Cerebellar nuclear complex (tissue), 1 donor: ENCODE measurements at regions not wholly inside any gene's neighbourhood (a gene's known extent, or its start where the extent isn't known, plus 50 kb on each side); places are given as distances from the start of the nearest gene placed in this dataset.
"Not testable (repeated sequence)": the region's sequence is repeated elsewhere in the genome, so short reads cannot be mapped to it uniquely, and the experiment has no call there.

Experiments used
- DNase-seq, 2 experiments: peaks; one replicate each; lab custom pipeline; 2025; lab: John Stamatoyannopoulos, UW

DNA sequence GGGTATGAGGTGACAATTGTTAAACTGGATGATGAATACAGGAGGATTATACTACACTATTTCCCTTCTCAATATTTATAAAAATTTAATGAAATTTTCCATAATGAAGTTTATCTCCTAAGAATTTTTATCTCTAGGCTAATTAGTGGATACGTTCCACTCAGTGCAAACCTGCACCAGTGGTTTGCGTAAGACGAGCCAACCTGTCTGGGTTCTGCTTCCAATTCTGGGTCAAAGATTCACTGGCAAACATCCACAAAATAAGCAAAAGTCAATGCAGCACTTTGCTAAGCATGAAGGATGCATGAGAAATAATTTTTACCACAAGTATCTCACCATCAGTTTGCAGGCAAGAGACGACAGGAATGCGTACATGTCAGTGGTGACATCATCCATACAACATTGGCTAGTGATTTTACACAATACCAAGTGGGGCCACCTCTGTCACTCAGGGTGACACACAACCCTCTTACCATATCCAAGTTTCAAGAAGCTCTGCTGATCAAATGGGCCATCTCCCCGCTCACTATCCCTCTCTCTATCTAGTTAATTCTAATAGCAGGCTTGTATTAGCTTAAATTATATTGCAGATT, 51.7 kb downstream of the FAM50B start:
- no peak for DNase-seq

DNA sequence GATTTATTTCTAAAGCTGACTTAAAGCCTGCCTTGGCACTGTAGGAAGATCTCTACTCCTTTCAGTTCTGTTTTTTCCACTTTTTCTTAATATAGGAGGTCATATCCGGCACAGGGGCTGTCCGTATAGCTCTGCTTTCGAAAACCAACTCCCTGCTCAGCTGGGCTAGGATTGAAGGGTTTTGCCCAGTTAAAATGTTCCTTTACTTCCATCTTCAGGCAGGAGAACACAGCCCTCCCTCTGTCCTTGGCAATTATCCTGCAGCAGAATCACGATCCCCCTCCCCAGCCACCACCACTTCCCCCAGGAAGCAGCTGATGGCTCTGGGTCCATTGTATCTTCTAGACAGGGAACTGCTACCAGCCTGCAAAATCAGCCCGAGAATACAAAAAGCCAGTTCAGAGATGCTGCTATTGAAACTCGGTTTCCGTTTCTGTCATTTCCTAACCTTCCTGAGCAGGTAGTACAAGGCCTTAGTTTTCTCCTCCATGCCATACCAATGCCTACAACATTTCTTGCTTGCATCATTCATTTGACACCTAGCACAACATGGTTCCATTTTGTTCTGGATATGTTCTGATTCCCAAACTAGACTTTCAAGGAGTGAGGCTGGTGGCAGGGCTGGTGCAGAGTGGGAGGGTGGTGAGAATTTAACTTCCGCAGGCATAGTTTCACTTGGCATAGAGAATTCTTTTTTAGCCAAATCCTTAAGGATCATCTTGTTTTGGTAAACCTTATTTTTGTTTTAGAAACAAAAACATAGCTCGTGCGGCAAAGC, 53.9 kb downstream of the FAM50B start:
- DNase-seq = no peak

DNA sequence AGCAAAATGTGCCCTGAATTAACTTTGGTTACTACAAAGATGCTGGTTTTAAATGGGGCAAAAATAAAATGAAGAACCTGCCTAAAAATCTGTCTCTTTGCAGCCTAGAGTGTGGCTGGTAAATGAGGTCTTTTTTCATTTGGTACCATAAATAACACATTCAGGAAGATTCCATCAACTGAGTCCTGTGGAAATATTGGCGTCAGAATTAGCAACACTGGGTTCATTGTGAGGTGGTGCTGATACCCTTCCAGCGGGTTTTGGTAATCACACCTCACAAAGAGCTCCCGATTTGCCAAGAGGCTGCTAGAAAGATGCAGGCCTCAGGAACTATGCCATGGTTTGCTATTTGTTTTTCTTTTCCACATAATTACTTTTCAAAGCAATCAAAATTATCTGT, 55.3 kb downstream of the FAM50B start:
- no peak for DNase-seq

DNA sequence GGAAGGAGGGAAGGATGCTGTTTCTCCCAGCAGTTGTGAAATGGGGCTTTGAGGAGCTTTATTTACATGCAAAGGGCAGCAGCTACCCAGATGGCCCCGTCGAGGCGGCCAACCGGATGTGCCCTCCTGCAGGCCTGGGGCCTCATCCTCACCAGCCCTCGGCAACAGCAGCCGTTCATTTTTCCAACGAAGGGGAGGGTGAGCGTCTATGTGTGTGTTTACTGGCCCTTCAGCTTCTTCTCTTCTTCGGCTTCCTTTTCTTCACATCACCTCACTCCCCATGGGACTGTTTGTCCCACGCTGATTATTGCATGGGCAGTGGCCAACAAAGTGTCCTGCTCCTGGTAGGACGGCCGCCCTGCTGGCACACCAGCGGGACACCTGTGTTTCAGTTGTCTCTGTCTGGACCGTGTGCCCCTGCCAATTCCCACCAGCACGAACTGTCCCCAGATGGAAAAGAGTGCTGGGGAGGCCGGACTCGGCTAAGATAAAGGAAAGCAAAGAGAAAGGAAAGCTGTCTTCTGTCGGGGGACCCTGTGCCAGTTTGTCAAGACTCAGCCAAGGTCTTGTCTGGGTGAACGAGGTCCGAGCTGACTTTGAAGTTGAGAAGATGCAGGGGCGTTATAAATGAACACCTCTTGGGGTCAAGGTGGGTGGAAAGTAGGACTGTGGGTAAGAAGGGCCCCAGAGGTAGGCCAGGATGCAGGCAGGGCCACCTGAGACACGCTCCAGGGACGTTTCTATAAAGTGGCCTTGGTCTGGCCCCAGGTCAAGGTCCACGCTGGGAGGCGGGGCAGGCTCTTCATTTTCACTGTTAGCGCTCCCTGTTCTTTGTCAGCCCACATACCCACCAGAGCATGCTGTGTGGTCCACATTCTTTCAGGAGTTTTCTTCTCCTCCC, 57.0 kb downstream of the FAM50B start:
- no peak for DNase-seq

DNA sequence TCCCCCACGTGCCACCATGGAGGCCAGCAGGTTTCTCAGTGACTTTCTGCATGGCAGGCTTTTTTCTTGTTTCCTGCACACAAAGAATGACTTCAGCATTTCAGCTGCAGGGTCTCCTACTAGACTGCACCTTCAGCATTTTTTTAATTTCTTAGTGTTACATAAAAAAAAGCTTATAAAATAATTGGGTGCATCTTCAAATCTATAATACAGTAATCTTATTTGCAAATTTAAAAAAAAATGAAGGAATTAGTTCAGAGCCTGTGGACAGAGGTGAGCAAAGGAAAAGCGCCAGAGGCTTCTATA, 57.6 kb downstream of the FAM50B start:
- DNase-seq = no peak

DNA sequence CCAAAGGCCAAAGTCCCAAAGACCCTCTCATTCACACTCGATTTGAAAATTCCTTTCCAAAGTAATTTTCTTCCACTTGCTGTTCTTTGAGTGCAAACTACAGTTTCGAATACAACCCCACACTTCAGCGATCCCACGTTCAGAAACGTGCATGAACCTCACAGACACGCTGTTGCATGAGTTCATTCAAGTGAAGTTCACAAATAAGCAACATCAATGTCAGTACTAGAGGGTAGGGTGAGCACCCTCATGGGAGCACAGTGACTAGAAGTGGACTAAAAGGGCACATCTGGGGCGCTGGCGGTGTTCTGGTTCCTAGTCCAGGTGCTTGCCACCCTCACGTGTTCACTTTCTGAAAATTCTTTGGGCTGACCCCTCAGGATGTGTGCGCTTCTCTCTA, 59.0 kb downstream of the FAM50B start:
- no peak for DNase-seq

DNA sequence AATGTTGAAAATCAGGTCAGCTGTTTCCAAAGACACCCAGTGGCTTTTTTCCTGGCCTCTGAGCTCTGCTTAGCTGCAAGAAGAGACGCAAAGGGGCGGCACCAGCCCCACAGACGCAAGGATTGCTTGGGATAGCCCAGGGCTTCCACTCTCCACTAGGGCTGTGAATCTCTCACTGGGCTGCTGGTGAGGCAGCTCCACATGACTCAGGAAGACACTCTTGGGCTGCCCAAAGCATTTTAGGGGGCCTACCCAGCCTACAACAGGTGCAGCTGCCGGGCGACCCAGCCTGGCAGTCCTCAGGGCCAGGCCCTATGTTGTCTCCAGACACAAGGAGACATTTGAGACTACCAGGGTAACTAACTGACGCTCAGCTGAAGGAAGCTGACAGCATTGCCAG, 59.8 kb downstream of the FAM50B start:
- no peak for DNase-seq

DNA sequence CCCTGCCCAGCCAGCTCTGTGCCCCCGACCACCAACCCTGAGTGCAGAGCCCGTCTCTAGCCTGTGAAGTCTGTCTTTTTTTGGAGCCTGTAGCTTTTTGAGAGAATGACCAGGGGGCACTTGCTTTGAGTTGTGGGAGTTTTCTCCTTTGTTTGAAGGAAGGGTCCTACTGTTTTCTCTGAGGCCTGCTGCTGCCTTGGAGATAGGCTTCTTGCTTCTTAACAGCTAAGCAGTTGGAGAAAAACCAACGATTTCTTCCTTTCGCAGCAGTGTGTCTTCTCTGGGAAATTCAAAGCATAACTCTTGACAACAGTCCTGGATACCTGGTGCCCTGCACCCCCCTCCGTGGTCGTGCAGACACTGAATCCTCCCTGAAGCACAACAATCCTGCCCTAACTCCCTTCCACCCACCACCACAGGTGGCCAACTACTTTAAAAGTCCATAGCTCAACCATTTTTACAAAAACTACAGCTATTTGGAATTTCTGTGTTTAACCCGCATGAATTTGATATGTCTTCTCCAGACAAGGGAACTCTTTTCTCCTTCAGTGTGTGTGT, 61.0 kb downstream of the FAM50B start:
- no peak for DNase-seq

DNA sequence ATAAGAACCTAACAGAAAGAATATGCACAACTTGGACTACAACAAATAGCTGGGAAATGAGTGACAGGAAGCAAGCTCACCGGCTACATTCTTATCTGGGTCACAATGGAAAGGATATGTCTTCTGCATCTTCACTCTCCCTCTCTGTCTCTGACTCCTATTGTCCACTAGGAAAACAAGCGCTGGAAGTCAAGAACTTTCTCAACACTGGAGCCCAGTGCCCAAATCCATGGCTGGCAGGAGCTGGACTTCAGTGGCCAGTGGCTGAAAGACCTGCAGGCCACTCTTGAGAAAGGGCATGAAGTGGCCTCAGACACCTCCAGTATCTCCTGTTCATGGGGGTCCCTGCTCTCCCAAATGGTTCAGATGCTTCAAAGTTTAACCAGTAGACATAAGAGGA, 62.0 kb downstream of the FAM50B start:
- DNase-seq = no peak

DNA sequence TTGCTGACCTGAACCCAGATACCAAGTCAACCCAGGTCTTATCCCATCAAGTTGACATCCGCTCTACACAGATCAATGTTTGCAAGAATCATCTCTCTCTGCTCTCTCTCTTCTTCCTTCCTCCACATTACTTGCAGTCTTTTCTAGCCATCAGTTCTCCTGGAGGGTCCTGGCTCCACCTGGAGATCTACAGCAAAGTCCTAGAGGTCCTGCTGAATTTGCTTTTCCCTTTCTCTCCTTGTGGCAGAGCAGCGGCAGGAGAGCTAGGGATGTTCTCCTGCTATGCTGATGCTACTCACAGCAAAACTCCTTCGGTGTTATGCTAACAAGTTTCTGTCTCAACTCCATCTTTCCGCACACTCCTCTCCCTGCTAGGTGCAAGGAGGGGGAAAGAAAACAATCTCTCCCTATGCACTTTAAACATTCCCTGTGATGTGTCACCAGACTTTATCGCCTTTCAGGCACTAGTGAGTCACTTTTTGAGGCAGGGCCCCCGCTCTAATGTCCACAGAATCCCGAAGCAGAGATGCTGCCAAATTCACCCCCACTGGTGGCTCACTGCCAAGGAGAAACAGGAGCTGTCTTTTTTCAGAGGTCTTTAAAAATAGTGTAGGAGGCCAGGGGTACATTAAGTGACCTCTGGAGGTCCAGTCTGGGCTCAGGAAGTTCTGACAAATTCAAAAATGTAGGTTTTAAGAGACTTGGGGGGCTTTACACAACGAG, 62.6 kb downstream of the FAM50B start:
- no peak for DNase-seq

DNA sequence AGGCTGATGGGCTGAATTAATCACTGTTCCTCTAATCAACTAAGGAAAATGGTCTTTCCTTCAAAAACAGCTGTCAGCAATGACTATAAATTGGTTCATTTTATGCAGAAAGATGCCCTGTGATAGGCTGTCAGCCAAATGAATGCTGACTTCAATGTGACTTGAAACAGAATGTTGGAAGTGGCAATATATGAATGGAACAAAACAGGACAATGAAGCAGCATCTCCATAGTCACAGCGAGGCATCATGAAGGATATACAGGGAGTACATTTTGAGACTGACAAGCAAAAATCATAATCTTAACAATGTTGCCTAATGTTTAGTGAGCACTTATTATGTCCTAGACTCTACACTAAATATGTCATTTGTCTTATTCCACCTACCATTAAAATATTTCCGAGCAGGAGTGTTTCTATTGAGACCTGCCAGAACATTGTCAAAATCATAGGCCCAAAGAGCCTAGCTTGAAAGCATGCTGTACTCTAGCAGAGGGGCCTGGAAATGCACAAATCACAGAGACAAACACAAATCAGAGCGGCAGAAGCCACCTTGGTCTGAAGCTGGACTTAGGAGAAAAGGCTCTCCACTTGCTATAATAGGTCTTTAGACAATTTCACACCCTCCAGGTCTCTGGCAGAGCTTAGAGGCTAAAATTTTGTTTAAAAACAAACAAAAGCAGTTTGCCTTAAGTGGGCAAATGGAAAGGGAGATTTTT, 63.3 kb downstream of the FAM50B start:
- DNase-seq = no peak

DNA sequence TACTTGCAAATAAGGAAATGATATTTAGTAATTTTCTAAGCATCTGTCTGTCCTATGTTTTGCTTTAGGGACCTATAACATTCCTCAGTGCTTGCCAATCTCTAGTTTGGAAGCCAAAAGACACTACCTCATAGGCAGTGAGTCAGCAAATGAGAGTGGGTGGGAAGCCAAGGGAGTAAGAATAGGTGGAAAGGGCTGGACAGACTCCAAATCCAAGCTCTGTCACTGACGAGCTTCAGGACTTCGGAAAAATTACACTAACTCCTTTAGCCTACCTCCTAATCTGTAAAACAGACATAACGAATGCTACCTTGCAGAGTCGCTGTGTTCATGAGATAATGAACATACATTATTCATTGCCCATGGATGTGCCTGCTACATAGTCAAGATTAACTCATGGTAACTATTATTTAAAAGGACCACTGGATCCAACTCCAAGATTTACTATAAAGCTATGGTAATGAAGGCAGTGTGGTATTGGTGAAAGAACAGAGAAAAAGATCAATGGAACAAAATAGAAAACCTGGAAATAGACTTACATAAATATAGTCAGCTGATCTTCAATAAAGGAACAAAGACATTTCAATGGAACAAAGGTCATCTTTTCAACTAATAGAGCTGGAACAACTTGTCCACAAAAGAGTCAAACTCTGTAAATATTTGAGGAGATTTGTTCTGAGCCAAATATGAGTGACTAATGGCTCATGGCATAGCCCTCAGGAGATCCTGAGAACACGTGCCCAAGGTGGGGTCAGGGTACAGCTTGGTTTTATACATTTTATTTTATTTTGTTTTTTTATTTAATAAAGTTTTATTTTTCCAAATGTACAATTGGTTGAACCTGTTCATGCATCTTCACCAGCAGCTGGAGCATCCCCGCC, 64.1 kb downstream of the FAM50B start:
- no peak for DNase-seq

DNA sequence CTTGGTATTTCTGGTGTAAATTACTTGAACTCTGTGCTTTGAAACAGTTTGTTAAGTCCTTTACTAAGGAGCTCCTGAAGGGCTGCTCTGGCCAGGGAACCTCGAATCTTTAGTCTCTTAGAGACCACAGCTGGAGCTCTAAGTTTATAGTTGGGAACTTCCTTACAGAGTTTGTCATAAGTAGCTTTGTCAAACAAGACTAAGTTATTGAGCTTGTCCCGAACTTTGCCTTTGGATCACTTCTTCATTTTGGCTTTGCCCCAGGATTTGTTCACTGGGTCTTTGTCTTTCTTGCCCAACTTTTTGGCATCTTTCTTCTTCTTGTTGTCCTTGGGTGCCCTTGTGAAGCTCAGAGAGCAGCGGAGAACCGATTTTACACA, 64.8 kb downstream of the FAM50B start:
- no peak for DNase-seq

DNA sequence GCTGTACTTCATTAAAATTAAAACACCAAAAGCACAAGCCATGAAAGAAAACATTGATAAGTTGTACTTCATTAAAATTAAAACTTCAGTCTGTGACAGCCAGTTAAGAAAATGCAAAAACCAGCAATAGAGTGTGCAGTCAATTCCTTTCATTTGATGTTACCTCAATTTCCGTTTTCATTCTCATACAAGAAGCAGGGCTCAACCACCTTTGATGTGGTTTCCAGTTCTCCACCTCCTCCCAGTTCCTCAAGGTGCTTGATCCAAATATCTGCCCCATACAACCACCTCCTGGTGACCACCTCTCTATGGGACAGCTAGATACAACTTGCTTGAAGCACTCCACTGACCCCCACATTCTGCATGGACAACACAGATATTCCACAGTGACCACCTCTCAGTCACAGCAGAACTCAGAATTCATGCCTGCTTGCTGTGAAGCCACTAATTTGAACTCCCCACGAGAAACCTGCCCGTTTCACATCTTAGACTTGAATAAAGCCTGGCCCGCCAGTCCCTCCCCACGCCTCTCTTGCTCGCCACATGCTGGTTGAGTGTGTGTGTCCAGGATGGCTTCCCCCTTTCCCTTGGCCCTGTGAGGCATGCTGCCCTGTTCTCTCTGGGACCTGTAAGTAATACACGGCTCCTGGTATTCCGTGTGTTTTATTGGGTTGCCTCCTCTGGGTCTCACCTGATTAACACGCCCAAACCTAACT, 66.1 kb downstream of the FAM50B start:
- no peak for DNase-seq

DNA sequence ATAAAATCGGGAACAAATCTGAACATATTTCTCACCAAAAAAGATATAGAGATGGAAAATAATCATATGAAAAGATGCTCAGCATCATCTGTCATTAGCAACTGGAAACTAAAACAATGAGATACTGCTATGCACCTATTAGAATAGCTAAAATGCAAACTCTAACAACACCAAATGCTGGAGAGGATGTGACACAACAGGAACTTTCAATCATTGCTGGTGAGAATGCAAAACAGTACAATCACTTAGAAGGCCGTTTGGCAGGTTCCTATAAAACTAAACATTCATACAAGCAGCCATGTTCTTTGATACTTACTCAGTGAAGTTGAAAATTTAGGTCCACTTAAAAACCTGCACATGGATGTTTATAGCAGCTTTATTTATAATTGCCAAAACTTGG, 67.0 kb downstream of the FAM50B start:
- no peak for DNase-seq

DNA sequence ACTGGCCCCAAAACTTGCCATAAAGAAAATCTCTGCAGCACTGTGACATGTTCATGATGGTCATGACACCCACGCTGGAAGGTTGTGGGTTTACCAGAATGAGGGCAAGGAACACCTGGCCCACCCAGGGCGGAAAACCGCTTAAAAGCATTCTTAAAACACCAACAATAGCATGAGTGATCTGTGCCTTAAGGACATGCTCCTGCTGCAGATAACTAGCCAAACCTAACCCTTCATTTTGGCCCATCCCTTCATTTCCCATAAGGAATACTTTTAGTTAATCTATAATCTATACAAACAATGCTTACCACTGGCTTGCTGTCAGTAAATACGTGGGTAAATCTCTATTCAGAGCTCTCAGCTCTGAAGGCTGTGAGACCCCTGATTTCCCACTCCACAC, 67.6 kb downstream of the FAM50B start:
- not testable (repeated sequence) for DNase-seq

DNA sequence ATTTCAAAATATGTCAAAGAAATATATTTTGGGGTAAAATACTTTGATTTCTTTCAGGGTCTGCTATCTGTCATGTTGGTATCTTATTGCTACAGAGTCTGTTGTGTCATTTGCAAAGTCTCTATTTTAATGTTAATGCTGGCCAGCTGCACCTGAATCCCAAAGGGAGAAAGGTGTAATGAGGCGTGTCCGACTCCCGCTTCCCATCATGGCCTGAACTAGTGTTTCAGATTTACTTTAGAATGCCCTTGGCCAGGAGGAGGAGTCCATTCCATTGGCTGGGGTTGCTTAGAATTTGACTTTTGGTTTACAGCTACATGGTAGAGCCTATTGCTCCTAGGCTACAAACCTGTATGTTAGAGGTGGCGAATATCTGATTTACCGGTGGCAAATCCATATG, 69.3 kb downstream of the FAM50B start:
- no peak for DNase-seq

DNA sequence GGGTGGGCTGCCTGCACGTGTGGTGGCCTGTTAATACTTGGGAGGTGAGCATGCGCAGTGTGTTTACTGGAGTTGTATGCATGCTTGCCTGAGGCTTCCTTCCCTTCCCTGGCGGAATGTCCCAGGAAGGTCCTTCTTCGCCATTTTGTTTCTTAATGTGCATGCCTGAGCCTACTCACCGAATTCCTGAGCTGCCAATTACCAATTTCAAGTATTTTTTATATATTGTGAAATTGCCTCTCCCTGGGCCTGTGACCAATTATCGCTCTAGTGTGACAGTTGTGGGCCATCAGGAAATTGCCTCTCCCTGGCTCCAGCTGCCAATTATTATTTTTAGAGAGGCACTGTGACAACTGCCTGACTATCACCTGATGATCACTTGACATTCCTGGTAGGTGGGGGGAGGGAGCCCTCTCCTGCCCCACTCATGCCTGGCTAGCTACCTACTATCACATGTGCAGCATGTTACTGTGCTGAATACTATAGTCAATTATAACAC, 70.0 kb downstream of the FAM50B start:
- DNase-seq = no peak

DNA sequence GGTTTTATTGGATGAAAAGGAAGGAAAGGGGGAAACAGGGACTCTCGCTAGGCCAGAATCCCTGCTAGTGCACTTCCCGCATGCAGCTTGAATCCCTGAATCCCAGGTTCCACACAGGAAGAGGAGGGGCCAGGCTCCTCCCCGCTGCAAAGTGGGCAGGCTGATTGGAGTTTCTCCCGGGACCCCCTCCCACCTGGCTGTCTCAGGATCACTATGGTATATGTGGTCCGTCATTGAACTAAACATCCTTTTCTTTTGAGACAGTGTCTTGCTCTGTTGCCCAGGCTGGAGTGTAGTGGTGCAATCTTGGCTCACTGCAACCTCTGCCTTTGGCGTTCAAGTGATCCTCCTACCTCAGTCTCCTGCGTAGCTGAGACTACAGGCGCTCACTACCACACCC, 70.7 kb downstream of the FAM50B start:
- DNase-seq = no peak

DNA sequence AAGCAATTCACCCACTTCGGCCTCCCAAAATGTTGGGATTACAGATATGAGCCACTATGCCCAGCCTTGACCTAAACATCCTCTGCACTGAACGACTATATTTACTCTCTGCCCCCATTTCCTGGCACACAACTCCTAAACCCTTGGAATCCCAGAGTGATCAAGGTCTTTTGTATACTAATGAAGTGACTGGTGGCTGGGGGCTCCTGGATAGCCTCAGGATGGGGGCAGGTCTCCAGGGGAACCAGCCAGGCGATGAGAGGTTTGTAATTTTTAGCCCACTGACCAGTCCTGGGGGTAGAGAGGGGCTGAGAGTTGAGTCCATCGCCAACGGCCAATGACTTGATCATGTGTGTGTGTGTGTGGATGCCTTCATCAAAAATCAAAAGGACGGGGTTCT, 71.1 kb downstream of the FAM50B start:
- DNase-seq = no peak
